Upper lobe of left lung (tissue), 6 donors: ENCODE measurements at regions not wholly inside any gene's neighbourhood (a gene's known extent, or its start where the extent isn't known, plus 50 kb on each side); places are given as distances from the start of the nearest gene placed in this dataset.

Experiments
- ATAC-seq, 2 donors: fragments of 200-7000 bp; cut with Tn5 transposase; one replicate each; pipeline ENCODE4 v1.9.1; 2022; ENCODE audit warnings: mild to moderate bottlenecking in 2 of 2, moderate library complexity in 2 of 2; ENCODE audit not compliant: low FRiP score in 2 of 2
- DNase-seq, 2 donors: peaks; one replicate each; pipeline ENCODE4 v3.0.0-alpha.2; 2019 to 2020
- H3K27ac ChIP-seq, 4 donors: fragments of 200-600 bp; sonication (generic); one replicate each; pipeline ENCODE4 v1.5.1; 2016 to 2019
- H3K27me3 ChIP-seq, 4 donors: fragments of 200-600 bp; sonication (generic); one replicate each; pipeline ENCODE4 v1.5.1; 2017 to 2019
- H3K36me3 ChIP-seq, 4 donors: fragments of 200-600 bp; sonication (generic); one replicate each; pipeline ENCODE4 v1.5.1; 2016 to 2019
- H3K4me1 ChIP-seq, 4 donors: fragments of 200-600 bp; sonication (generic); one replicate each; pipeline ENCODE4 v1.5.1; 2018 to 2019
- H3K4me3 ChIP-seq, 4 donors: fragments of 200-600 bp; sonication (generic); one replicate each; pipeline ENCODE4 v1.5.1; 2017 to 2019; ENCODE audit warnings: mild to moderate bottlenecking in 2 of 4, moderate library complexity in 1 of 4
- H3K9me3 ChIP-seq, 4 donors: fragments of 200-600 bp; sonication (generic); one replicate each; pipeline ENCODE4 v1.5.1; 2018 to 2019
- EP300 ChIP-seq, 4 donors: sonication (generic); formaldehyde crosslinking; IDR thresholded peaks; one replicate each; pipeline ENCODE4 v1.5.1; 2017; ENCODE audit warnings: antibody characterized with exemption in 4 of 4, control low read depth in 2 of 4
- POLR2A ChIP-seq, 4 donors: fragments of 450-650 bp; IDR thresholded peaks; one replicate each; pipeline ENCODE4 v1.5.1; 2016 to 2017; ENCODE audit warnings: antibody characterized with exemption in 4 of 4, mild to moderate bottlenecking in 2 of 4
- POLR2AphosphoS5 ChIP-seq, 2 donors: sonication (generic); formaldehyde crosslinking; IDR thresholded peaks; one replicate each; pipeline ENCODE4 v1.5.1; 2017; ENCODE audit warnings: antibody characterized with exemption in 2 of 2
- WGBS, 2 donors: methylation state at CpG; one replicate each; pipeline ENCODE4 v1.1.5; 2017 to 2018; 5-methylcytosine and 5-hydroxymethylcytosine counted together
- TF ChIP-seq, protein P1 (sequence below), 6 experiments: fragments of 450-650 bp in 4 of 6; fragments of 200-600 bp in 2 of 6; sonication (generic) in 2 of 6; IDR thresholded peaks; one replicate each; pipeline ENCODE4 v1.5.1; 2016 to 2019; ENCODE audit warnings: antibody characterized with exemption in 6 of 6
- donor health status: DM: no; HTN: no; CAD: no; lungs with moderate emphysema.
- donor health status: DM: no; HTN: yes; CAD: no; lungs with severe emphysema.

DNA sequence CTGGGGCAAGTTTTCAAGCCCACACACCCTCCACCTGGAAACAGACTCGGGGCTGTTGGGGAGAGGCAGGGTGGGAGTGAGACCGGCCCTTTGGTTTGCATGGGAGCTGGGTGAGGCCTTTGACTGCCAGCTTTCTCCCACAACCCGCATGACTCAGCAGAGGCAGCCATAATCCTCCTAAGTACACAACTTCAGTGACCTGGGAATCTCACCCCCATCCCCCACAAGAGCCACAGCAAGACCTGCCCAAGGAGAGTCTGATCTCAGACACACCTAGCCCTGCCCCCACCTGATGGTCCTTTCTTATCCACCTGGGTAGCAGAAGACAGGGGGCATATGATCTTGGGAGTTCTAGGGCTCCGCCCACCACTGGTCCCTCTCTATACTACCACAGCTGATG, 1615.4 kb downstream of the EFNB2 start:
- H3K27me3 ChIP-seq, result no peaks in the 10 kb centered on the region
- no peak for ATAC-seq
- no peak overlapping the region for H3K27ac ChIP-seq
- DNase-seq, result no peak
- WGBS, 2 donors, result 90 to 96% methylated on average over 3 to 4 of the region's 4 CpGs
- H3K36me3 ChIP-seq, result no peaks in the 10 kb centered on the region
- H3K4me3 ChIP-seq, result no peak overlapping the region
- TF ChIP-seq POLR2A (IDR thresholded peaks at IDR 0.05) (no peak), EP300 (IDR thresholded peaks at IDR 0.05) (no peak), POLR2AphosphoS5 (IDR thresholded peaks at IDR 0.05) (no peak)
- TF ChIP-seq, protein P1, sequence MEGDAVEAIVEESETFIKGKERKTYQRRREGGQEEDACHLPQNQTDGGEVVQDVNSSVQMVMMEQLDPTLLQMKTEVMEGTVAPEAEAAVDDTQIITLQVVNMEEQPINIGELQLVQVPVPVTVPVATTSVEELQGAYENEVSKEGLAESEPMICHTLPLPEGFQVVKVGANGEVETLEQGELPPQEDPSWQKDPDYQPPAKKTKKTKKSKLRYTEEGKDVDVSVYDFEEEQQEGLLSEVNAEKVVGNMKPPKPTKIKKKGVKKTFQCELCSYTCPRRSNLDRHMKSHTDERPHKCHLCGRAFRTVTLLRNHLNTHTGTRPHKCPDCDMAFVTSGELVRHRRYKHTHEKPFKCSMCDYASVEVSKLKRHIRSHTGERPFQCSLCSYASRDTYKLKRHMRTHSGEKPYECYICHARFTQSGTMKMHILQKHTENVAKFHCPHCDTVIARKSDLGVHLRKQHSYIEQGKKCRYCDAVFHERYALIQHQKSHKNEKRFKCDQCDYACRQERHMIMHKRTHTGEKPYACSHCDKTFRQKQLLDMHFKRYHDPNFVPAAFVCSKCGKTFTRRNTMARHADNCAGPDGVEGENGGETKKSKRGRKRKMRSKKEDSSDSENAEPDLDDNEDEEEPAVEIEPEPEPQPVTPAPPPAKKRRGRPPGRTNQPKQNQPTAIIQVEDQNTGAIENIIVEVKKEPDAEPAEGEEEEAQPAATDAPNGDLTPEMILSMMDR (IDR thresholded peaks at IDR 0.05), result no peak
- H3K4me1 ChIP-seq, result no peaks in the 10 kb centered on the region
- no peaks in the 10 kb centered on the region for H3K9me3 ChIP-seq

DNA sequence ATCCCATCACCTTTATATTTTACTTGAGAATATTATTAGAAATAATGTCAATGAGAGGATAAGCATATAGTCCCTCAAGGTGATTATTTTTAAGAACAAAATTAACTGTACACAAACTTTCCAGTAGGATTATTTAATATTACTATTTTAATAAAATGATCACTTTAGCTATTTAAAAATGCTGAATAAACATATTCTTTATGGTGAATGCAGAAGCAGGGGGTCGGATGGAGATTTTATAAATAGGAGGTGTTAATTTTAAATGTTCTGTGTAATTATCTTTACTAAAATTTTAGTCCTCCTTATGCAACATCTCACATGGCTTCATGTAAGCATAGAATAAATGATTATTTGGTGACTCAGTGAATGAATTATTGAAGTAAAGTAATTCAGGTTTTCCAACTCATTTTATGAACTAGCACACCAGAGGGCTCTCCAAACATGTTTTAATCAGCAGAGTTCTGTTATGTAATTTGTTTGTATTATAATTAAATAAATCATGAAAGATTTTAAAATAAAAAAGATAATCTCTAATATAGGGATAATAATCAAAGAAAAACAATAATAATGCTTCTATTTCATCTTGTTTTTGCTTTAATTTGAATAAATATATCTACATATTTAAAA, 1635.2 kb downstream of the EFNB2 start:
- Histone ChIP-seq H3K4me3 (no peak overlapping the region), H3K27me3 (no peaks in the 10 kb centered on the region), H3K9me3 (no peaks in the 10 kb centered on the region), H3K36me3 (no peaks in the 10 kb centered on the region), H3K4me1 (no peaks in the 10 kb centered on the region), H3K27ac (no peak overlapping the region)
- 81 to 96% methylated on average over 1 of the region's 1 CpG for WGBS, 2 donors
- ATAC-seq, result no peak
- TF ChIP-seq POLR2AphosphoS5 (IDR thresholded peaks at IDR 0.05), result no peak
- TF ChIP-seq EP300 (IDR thresholded peaks at IDR 0.05), result no peak
- TF ChIP-seq, protein P1 (IDR thresholded peaks at IDR 0.05), result no peak
- no peak for TF ChIP-seq POLR2A (IDR thresholded peaks at IDR 0.05)
- no peak for DNase-seq

DNA sequence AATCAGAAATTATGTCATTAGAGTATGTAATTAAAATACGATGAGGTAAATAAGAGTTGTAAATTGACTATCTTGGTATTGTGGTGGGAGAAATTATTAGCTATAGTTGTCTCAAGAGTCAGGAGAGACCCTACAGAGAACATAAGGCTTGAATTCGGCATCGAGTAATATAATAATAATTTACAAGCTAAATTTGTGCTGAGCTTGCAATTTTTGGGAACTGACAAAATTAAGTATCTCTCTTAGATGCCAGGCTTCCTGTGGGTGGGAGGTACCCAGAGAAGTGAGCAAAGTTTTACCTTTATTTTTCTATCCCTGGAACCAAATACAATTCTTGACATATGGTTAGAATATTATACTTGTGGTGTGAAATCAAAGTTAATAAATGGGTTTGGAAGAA, 1637.0 kb downstream of the EFNB2 start:
- Histone ChIP-seq H3K9me3 (no peaks in the 10 kb centered on the region), H3K27ac (no peak overlapping the region), H3K4me3 (no peak overlapping the region), H3K36me3 (no peaks in the 10 kb centered on the region), H3K4me1 (no peaks in the 10 kb centered on the region), H3K27me3 (no peaks in the 10 kb centered on the region)
- TF ChIP-seq POLR2AphosphoS5 (IDR thresholded peaks at IDR 0.05) (no peak), POLR2A (IDR thresholded peaks at IDR 0.05) (no peak), EP300 (IDR thresholded peaks at IDR 0.05) (no peak)
- TF ChIP-seq, protein P1 (IDR thresholded peaks at IDR 0.05), result no peak
- 96 to 98% methylated on average over 3 of the region's 3 CpGs for WGBS, 2 donors
- DNase-seq (no peak), ATAC-seq (no peak)

DNA sequence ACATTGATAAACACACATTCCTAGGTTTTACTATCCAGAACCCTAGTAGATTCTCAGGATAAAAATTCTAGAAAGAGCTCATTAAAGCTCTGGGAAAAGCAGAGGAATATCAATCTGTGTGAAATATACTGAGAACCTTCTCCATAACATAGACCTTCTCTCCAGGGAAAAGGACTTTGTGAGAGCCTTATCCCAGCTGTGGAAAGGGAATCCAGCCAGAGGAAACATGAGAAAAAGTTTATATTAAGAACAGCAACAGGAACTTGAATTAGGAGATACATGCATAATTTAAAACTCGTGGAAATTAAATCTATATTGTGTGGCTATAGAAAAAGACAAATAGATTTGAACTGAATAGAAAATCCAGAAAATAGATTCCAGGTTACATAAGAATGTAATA, 1639.9 kb downstream of the EFNB2 start:
- Histone ChIP-seq H3K27ac (no peak overlapping the region), H3K27me3 (no peaks in the 10 kb centered on the region), H3K9me3 (no peaks in the 10 kb centered on the region), H3K36me3 (no peaks in the 10 kb centered on the region), H3K4me3 (no peak overlapping the region), H3K4me1 (no peaks in the 10 kb centered on the region)
- TF ChIP-seq POLR2A (IDR thresholded peaks at IDR 0.05) (no peak), EP300 (IDR thresholded peaks at IDR 0.05) (no peak), POLR2AphosphoS5 (IDR thresholded peaks at IDR 0.05) (no peak)
- TF ChIP-seq, protein P1 (IDR thresholded peaks at IDR 0.05), result no peak
- ATAC-seq (no peak), DNase-seq (no peak)
- 46 to 58% methylated on average over 1 of the region's 1 CpG for WGBS, 2 donors
